MG63 (cell line): ENCODE measurements at regions not wholly inside any gene's neighbourhood (a gene's known extent, or its start where the extent isn't known, plus 50 kb on each side); places are given as distances from the start of the nearest gene placed in this dataset.

Source experiments
- DNase-seq: peaks from one replicate; pipeline ENCODE4 v3.0.0-alpha.2; 2020
- H3K27me3 ChIP-seq: fragments of 250-450 bp; sonication (Bioruptor Pico); 2 replicates; pipeline ENCODE4 v1.5.1; 2020; ENCODE audit warnings: mild to moderate bottlenecking, moderate library complexity
- H3K36me3 ChIP-seq: fragments of 250-450 bp; sonication (Bioruptor Pico); 2 replicates; pipeline ENCODE4 v1.5.1; 2020; ENCODE audit warnings: mild to moderate bottlenecking, moderate library complexity
- H3K4me3 ChIP-seq: fragments of 250-450 bp; sonication (Bioruptor Pico); 2 replicates; pipeline ENCODE4 v1.5.1; 2020; ENCODE audit warnings: mild to moderate bottlenecking, moderate library complexity
- H3K9me3 ChIP-seq: fragments of 250-450 bp; sonication (Bioruptor Pico); 2 replicates; pipeline ENCODE4 v1.5.1; 2020; ENCODE audit warnings: mild to moderate bottlenecking, moderate library complexity

- H3K4me3 ChIP-seq: no peak overlapping the region
- H3K27me3 ChIP-seq: no peaks in the 10 kb centered on the region; the same call in 1 of the 2 replicates
- no peaks in the 10 kb centered on the region for H3K36me3 ChIP-seq
- peaks cover 6% of the 10 kb centered on the region for H3K9me3 ChIP-seq
- DNase-seq: no peak
Measured at GRCh38 chr11:109073032-109073822, 348.8 kb upstream of the C11orf87 start.

DNA sequence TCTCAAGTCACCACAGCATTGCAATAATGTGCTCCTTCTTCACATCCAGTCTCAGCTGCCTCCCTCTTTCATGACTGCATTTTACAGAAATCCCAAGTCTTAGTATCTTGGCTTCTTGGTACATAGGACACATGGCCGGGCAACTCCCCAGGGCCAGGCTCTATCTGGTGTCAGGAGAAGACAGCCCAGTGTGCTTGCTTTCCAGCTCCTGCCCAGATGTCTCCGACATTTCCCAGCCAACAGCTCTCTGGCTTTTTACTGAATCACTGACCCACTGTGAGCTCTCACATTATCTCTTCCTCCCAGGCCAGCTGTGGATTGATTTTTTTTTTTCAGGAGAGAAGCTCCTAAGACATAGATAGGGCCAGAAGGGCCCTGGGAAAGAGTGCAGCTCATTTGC lies 346.0 kb upstream of the C11orf87 start:
- no peak for DNase-seq
- H3K27me3 ChIP-seq: no peaks in the 10 kb centered on the region; the same call in 1 of the 2 replicates
- no peak overlapping the region for H3K4me3 ChIP-seq
- no peaks in the 10 kb centered on the region for H3K36me3 ChIP-seq
- no peaks in the 10 kb centered on the region for H3K9me3 ChIP-seq

DNA sequence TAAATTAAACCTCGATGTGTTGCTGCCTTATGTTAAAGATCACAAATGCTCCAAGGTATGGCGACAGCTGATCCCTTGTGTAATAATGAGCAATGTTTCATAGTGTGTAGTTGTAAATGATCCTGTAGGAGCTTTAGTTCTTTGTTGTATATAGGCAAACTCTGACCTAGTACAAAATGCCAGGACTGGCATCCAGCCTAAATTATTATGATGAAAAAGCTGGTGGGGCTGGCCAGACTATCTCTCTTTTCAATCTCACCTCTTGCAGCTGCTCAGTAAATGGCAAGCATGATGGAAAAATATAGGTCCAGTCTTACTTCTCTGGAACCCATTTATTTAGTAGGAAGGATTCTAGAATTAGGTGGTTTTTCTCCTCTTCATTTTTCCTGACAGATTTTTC lies 345.1 kb upstream of the C11orf87 start:
- DNase-seq: no peak
- no peaks in the 10 kb centered on the region for H3K36me3 ChIP-seq
- no peaks in the 10 kb centered on the region for H3K9me3 ChIP-seq
- no peak overlapping the region for H3K4me3 ChIP-seq
- no peaks in the 10 kb centered on the region; the same call in 1 of the 2 replicates for H3K27me3 ChIP-seq

DNA sequence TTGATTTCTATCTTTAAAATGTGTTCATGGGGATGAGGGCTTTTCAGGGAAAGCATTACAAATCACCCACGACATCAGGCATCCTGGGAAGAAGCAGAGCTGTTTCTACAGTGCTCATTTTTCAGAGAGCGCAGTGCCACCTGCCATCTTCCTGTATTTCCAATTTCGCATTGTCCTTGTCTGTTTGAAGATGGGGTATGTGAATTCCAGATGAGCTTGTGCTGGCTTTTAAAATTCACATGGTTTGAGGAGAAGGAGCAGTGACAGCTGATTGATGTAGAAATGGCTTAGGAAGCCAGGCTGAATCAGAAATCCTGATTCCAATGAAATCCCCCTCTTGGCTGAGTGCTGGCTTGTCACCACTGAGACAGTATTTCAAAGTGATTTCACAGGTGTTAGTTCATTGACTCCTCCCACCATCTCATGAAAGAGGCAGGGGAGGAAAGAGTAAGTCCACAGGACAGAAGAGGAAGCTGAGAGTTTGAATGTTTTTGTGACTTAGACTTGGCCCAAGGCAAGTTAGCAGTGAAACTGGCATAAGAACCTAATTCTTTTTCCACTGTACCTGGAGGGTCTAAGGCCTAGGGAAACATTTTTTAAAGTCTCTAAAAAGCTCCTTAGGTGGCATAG lies 344.6 kb upstream of the C11orf87 start:
- H3K27me3 ChIP-seq: no peaks in the 10 kb centered on the region; the same call in 1 of the 2 replicates
- H3K9me3 ChIP-seq: no peaks in the 10 kb centered on the region
- no peak for DNase-seq
- no peak overlapping the region for H3K4me3 ChIP-seq
- H3K36me3 ChIP-seq: no peaks in the 10 kb centered on the region

- no peaks in the 10 kb centered on the region for H3K36me3 ChIP-seq
- DNase-seq: peak; percentile 59
- no peaks in the 10 kb centered on the region for H3K27me3 ChIP-seq
Measured at GRCh38 chr11:109085708-109086373, 336.1 kb upstream of the C11orf87 start.

GRCh38 chr11:109086931-109087330 lies 335.1 kb upstream of the C11orf87 start:
- Histone ChIP-seq H3K9me3 (no peaks in the 10 kb centered on the region), H3K4me3 (no peak overlapping the region), H3K27me3 (no peaks in the 10 kb centered on the region), H3K36me3 (no peaks in the 10 kb centered on the region)
- DNase-seq: no peak

More at GRCh38 chr11:109085708-109086373, 336.1 kb upstream of the C11orf87 start:
- Histone ChIP-seq H3K9me3 (no peaks in the 10 kb centered on the region), H3K4me3 (no peak overlapping the region)

- Histone ChIP-seq H3K4me3 (no peak overlapping the region), H3K27me3 (no peaks in the 10 kb centered on the region), H3K36me3 (no peaks in the 10 kb centered on the region), H3K9me3 (no peaks in the 10 kb centered on the region)
- DNase-seq: no peak
Measured at GRCh38 chr11:109088086-109088485, 333.9 kb upstream of the C11orf87 start.

DNA sequence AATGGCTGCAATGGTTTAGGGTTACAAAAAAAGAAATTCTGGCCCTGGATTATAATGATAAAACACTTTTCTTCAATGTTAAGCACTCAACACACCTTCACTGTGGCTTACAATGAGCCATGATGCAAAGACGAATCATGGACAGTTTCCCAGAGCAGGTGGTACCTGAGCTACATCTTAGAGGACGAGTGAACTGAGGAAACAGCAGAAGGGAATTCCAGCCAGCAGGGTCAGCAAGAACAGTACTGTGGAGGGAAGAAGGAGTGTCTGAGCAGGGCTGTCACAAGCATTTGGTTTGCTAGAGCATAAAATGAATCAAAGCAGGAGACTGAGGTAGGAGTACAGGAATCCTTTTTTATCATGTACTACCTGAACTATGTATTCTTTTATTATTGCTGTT lies 332.8 kb upstream of the C11orf87 start:
- H3K9me3 ChIP-seq: no peaks in the 10 kb centered on the region
- DNase-seq: no peak
- H3K36me3 ChIP-seq: no peaks in the 10 kb centered on the region
- H3K27me3 ChIP-seq: no peaks in the 10 kb centered on the region
- no peak overlapping the region for H3K4me3 ChIP-seq

DNA sequence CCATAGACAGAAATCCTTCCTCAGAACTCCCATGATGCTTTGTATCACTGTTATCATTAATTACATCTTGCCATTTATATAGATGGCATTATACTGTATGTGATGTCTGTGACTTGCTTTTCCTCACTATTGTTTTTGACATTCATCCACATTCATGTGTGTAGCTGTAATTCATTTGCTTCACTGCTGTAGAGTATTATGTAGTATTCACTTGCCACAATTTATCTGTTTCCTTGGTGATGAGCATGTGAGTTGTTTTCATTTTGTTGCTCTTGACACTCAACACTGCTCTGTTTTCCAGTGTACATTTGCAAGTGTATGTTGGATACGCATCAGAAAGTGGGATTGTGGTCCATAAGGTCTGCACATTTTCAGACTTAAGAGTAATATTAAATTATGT lies 328.6 kb upstream of the C11orf87 start:
- no peak for DNase-seq
- Histone ChIP-seq H3K4me3 (no peak overlapping the region), H3K36me3 (no peaks in the 10 kb centered on the region), H3K9me3 (no peaks in the 10 kb centered on the region), H3K27me3 (no peaks in the 10 kb centered on the region)

DNA sequence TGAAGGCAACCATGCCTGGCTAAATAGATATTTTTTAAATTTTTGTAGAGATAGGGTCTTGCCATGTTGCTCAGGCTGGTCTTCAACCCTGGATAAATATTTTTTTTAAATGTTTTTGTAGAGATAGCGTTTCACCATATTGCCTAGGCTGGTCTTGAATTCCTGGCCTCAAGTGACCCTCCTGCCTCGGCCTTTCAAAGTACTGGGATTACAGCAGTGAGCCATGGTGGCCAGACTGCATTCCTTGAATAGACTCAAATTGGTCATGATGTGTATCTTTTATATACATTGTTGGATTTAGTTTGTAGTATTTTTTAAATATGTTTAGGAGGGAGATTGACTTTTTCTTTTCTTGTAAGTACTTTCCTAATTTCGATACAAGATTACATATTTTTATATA lies 325.7 kb upstream of the C11orf87 start:
- Histone ChIP-seq H3K4me3 (no peak overlapping the region), H3K9me3 (no peaks in the 10 kb centered on the region), H3K27me3 (no peaks in the 10 kb centered on the region), H3K36me3 (no peaks in the 10 kb centered on the region)
- DNase-seq: no peak

DNA sequence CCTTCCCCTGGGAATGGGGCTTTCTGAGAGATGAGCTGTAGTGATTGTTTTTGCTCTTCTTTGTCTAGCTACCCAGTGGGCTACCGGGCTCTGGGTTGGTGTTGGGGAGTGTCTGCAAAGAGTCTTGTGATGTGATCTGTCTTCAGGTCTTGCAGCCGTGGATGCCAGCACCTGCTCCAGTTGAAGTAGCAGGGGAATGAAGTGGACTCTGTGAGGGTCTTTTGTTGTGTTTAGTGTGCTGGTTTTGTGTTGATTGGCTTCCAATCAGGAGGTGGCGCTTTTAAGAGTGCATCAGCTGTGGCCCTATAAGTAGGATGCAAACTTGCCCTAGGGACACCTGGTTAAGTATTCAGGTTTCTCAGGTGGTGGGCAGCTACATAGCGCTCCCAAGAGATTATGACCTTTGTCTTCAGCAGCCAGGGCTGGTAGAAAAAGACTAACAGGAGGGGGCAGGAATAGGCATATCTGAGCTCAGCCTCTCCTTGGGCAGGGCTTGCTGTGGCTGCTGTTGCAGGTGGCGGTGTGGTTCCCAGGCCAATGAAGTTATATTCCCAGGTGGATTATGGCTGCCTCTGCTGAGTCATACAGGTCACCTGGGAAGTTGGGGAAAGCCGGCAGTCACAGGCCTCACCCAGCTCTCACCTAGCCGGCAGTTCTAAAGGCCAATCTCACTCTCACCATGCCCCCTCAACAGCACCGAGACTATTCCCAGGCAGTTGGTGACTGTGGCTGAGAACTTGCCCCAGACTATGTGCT lies 315.7 kb upstream of the C11orf87 start:
- Histone ChIP-seq H3K4me3 (no peak overlapping the region), H3K36me3 (no peaks in the 10 kb centered on the region), H3K9me3 (no peaks in the 10 kb centered on the region), H3K27me3 (no peaks in the 10 kb centered on the region)
- no peak for DNase-seq

DNA sequence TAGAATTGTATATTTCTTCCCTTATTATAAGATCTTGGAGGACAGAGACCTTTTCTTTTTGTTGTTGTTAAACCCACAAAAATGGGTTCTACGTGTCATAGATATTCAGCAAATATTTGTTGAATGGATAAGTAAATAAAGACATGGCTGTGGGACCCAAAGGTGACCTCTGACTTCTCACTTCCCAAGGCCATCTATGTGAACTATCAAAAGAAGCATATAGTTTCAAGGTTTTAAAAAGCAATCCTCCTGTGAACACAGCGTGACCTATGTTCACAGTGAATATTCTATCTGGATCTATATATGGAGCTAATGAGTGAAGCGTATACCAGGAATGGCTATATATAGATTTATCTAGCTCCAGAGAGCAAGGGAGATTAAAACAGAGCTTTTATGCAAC lies 312.8 kb upstream of the C11orf87 start:
- Histone ChIP-seq H3K27me3 (no peaks in the 10 kb centered on the region), H3K9me3 (no peaks in the 10 kb centered on the region), H3K36me3 (no peaks in the 10 kb centered on the region), H3K4me3 (no peak overlapping the region)
- no peak for DNase-seq

DNA sequence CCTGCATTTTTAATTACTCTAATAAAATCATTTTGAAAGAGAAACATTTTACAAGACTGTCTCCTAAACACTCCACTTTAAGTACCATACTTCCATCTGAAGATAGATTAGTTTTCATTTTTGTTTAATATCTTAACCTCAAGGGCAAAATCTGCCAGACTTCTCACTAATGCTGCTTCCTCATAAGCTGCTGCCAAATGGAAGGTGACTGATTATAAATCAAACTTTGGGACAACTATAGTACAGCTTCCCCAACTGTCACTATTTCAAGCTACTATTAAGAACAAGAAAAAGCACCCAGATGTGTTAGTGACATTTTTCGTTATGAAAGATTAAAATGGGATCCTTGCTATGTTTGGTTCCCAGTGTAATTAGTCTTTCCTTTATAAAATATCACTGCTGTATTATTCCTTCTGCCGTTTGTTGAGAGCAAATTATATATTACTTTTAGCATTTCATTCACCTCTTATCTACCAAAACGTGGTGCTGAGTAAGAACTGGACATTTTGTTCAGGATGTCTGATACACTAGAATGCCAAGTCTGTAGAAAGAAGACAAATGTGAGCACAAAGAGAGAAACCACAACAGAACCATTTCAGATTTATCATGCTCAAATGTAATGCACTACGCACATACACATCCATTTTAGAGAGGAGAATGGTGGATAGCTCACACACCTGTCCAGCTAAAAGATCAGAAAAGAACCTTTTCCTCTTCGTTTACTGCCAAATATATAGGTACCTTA lies 312.2 kb upstream of the C11orf87 start:
- H3K27me3 ChIP-seq: no peaks in the 10 kb centered on the region
- H3K4me3 ChIP-seq: no peak overlapping the region
- no peaks in the 10 kb centered on the region for H3K9me3 ChIP-seq
- DNase-seq: no peak
- H3K36me3 ChIP-seq: no peaks in the 10 kb centered on the region

- DNase-seq: no peak
- no peaks in the 10 kb centered on the region for H3K36me3 ChIP-seq
- H3K27me3 ChIP-seq: no peaks in the 10 kb centered on the region
- H3K4me3 ChIP-seq: no peak overlapping the region
- H3K9me3 ChIP-seq: no peaks in the 10 kb centered on the region
Measured at GRCh38 chr11:109112261-109112660, 309.7 kb upstream of the C11orf87 start.

DNA sequence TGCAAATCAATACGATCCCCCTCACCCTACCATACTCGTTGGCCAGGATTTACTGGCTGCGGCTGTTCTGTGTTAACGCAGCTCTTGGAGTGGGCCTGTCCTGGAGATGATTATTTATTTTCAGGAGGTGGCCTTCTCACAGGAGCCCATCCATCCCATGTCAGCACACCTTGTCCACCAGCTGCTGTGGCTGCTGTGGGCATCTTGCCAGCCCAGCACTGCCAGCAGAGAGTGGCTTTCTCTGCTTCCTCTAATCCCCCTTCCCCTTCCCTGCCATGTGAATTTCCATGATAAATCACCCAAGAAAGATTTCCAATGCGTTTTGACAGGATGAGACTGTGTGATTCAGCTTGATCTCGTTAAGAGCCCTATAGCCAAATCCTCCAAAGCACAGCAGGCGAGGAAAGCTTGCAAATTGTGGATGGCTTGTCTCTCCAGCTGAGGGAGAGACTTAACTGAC lies 309.1 kb upstream of the C11orf87 start:
- Histone ChIP-seq H3K27me3 (no peaks in the 10 kb centered on the region), H3K9me3 (no peaks in the 10 kb centered on the region), H3K4me3 (no peak overlapping the region), H3K36me3 (no peaks in the 10 kb centered on the region)
- no peak for DNase-seq

- Histone ChIP-seq H3K4me3 (no peak overlapping the region), H3K9me3 (no peaks in the 10 kb centered on the region), H3K27me3 (no peaks in the 10 kb centered on the region), H3K36me3 (no peaks in the 10 kb centered on the region)
- no peak for DNase-seq
Measured at GRCh38 chr11:109120341-109120740, 301.6 kb upstream of the C11orf87 start.
